ENCODE measurements at regions not wholly inside any gene's neighbourhood (a gene's known extent, or its start where the extent isn't known, plus 50 kb on each side); places are given as distances from the start of the nearest gene placed in this dataset.

DNA sequence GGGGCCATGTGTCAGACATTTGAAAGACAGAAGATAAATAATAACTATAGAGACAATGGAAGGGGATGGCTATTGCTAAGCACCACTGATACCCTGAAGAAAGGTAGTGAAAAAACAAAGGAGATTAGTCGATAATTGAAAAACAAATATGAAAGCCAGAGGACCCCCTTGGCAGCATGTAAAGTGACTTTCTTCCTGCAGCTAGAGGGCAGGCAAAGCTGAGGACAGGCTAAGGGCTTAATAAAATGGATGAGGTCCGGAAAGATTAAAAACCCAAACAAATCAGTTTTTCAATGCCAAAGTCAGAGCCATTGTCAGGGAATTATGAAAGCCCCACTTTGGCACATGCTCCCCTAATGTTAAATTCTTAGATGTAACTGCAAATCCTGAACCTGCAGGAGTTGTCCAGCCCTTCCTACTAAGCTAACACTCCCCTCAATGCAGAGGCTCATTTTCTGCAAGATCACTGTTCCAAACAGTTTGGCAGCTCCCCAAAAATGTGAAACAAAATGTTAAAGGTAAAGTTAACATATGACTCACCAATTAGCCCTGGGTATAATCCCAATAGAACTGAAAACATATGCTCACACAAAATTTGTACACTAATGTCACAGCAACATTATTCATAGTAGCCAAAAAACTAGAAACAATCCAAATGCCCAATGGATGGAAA, 1177.9 kb downstream of the GRIK2 start:
- no peak for TF ChIP-seq TAF1 (IDR thresholded peaks at IDR 0.05; ENCODE audit: borderline replicate concordance, low read depth, low read length)
- TF ChIP-seq RFX5 (IDR thresholded peaks at IDR 0.05; ENCODE audit: low read depth, low read length), result no peak
- no peak for TF ChIP-seq ZBED1 (IDR thresholded peaks at IDR 0.05; ENCODE audit: borderline replicate concordance)
- TF ChIP-seq, protein P1, sequence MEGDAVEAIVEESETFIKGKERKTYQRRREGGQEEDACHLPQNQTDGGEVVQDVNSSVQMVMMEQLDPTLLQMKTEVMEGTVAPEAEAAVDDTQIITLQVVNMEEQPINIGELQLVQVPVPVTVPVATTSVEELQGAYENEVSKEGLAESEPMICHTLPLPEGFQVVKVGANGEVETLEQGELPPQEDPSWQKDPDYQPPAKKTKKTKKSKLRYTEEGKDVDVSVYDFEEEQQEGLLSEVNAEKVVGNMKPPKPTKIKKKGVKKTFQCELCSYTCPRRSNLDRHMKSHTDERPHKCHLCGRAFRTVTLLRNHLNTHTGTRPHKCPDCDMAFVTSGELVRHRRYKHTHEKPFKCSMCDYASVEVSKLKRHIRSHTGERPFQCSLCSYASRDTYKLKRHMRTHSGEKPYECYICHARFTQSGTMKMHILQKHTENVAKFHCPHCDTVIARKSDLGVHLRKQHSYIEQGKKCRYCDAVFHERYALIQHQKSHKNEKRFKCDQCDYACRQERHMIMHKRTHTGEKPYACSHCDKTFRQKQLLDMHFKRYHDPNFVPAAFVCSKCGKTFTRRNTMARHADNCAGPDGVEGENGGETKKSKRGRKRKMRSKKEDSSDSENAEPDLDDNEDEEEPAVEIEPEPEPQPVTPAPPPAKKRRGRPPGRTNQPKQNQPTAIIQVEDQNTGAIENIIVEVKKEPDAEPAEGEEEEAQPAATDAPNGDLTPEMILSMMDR (IDR thresholded peaks at IDR 0.05 in 2 of 3, conservative IDR thresholded peaks at IDR 0.05 in 1 of 3; ENCODE audit: control insufficient read depth in 2 of 3, extremely low read depth in 1 of 3, insufficient read depth in 1 of 3, low read depth in 3 of 3, low read length in 3 of 3), result no peak
- no peak for TF ChIP-seq POLR2A (IDR thresholded peaks at IDR 0.05; ENCODE audit: low read depth, low read length)
- no peak for TF ChIP-seq CBX5 (IDR thresholded peaks at IDR 0.05; ENCODE audit: low read depth)
- no peak for TF ChIP-seq TBL1XR1 (IDR thresholded peaks at IDR 0.05; ENCODE audit: low read depth, low read length)
- no peak for TF ChIP-seq SPI1 (IDR thresholded peaks at IDR 0.05; ENCODE audit: borderline replicate concordance, insufficient read depth, low read depth, low read length)
